NOMO-1 treated with DMSO at 0.1 percent for 48 hours (cell line): ENCODE measurements at regions not wholly inside any gene's neighbourhood (a gene's known extent, or its start where the extent isn't known, plus 50 kb on each side); places are given as distances from the start of the nearest gene placed in this dataset.

Source experiments
- DNase-seq: peaks from one replicate; lab custom pipeline; 2025; ENCODE audit not compliant: unreplicated experiment; lab: John Stamatoyannopoulos, UW

GRCh38 chr5:170451747-170452365, 52.0 kb upstream of the KCNIP1 start:
- DNase-seq: peak; percentile 88

GRCh38 chr5:170450061-170450669, 53.7 kb upstream of the KCNIP1 start:
- no peak for DNase-seq

DNA sequence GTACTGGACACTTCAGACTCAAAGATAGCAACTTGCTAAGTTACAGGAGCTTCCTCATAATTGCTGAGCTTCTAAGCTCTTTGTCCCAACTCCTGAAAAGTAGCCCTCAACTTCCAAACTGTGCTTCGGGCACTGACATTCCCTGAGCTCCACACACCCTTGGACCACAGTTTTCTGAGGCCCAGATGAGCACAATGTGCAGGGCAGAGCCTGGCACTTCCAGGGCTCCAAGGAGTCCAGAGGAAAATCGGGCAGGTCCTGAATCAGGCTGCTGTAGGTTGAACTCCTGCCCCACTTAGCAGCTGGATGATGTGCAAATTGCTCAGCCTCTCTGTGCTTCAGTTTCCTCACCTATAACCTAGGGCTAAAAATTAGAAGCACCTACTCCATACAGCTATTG, 54.6 kb upstream of the KCNIP1 start:
- no peak for DNase-seq

GRCh38 chr5:170448221-170448620, 55.6 kb upstream of the KCNIP1 start:
- DNase-seq: no peak

DNA sequence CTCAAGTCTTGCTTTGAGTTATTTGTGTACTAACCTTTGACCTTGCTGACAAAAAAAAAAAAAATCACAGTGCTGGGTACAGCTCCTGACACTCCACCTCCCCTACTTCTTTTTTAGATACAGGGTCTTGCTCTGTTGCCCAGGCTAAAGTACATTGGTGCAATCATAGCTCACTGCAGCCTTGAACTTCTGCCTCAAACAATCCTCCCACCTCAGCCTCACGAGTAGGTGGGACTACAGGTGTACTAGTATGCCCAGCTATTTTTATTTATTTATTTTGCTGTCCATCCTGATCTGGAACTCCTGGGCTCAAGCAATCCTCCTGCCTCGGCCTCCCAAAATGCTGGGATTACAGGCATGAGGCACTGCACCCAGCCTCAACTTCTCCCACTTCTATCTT, 57.2 kb upstream of the KCNMB1 start:
- DNase-seq: no peak

DNA sequence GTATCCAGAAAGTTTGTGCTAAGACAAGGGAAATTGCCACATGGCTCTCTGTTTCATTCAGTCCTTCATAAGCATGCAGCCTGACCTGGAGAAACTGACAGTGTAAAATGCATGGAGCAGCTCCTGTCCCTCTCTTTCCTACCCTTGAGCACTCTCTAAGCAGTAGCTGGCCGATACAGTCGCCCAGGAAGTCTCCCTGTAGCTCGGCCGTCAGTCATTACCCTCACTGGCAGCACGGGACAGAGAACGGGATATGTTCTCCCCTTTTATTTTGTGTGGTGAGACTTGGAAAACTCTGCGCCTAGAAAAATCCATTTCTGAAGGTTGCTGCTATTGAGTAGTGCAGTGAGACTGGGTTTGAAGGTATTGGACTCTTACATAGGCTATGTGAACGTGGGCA, 56.8 kb upstream of the KCNMB1 start:
- DNase-seq: no peak

DNA sequence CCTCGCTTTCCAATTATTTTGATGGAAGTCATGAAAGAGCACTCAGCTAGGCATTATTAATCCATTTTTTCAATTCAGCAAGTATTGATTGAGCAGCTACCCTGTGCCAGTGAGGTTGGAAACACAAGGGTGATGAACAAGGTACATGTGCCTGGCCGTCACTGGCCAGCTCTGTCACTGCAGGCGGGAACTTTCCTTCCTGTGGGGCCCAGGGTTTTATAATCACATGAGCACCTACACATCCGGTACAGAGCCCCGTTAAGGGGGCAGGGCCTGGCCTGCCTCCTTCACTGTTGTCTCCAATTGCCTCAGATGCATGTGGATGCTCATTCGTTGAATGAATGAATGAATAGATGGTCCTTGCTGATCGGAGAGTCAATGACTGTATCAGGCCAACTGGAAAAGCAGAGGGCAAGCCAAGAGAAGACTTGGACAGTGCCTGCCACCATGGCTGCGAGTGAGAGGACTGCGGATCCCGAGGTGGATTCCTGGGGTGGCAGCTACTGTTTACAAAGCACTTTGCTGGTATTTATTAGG, 55.9 kb upstream of the KCNMB1 start:
- DNase-seq: no peak

DNA sequence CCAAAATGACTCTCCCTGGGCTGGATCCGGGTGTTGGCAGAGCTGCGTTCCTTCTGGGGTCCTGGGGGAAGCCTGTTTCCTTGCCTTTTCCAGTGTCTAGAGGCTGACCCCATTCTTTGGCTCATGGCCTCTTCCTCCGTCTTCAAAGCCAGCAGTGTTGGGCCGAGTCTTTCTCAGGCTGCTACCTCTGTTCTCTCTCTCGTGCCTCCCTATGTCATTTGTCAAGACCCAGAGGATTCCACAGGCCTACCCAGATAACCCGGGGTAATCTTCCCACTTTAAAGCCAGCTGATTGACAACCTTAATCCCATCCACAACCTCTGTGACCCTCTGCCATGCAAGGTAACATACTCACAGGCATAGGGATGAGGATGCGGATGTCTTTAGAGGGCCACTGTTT, 55.0 kb upstream of the KCNMB1 start:
- DNase-seq: no peak

GRCh38 chr5:170443624-170444023, 54.5 kb upstream of the KCNMB1 start:
- DNase-seq: no peak

DNA sequence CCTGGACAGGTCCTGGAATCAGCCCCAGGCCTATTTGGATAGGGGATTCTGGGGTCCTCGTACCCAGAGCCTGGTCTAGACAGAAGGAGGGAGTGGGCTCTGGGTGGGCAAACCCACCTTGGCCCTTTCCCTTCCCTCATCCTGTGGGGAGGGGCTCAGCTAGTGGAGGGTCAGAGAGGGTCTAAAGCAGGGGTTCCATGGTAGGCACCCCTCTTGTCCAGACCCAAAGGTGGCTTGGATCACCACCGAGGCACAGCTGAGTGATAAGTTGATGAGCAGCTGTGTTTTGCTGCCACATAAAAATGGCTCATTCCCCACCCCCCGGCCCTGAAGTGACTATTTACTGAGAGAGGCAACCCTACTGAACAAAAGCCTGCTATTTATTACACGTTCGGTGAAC, 53.8 kb upstream of the KCNMB1 start:
- no peak for DNase-seq

DNA sequence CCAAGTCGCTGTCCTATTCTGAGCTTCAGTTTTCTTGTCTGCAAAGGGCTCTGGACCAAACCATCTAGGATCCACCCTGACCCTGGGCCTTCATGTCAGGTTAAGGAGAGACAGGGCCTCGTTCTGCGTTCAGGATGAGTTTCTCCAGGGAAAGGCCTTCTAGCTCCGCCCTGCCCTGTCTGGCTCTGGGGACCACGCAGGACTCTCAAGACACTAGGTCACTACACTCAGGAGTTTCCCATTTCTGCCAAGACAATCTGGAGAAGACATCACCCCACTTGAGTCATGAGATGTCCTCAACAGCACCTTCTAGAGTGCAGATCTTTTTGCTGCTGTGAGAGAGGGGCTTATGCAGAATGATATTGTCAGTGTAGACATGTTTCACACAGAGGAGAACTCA, 53.2 kb upstream of the KCNMB1 start:
- DNase-seq: no peak

- no peak for DNase-seq
Observed at GRCh38 chr5:170441393-170441784, 52.2 kb upstream of the KCNMB1 start.

DNA sequence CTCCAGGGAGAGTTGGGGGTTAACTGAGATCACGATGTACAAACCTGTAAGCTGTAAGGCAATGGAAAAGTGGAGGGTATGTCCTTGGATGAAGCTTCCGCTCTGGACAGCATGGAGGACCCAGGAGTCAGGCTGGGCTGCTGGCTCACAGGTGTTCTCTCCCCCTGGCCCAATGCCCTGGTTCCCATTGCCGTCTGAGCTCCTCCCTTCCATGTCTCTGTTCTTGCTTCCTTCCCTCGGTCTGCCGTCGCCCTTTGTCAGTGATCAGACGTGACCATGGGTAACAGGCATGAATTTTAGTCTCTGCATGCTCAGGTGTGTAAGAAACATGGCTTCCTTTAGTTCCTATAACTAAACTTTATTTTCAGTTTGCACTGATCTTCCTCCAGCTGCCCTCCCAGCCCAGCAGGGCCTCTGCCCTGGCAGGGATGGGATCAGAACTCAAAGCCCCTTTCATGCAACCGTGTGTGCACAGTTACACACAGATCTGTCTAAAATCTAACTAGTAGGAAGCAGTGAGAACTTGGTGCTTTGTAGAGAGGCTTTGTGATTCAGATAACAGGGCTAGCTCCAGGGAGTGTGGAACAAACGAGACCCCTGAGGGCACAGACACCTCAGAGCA, 51.7 kb upstream of the KCNMB1 start:
- no peak for DNase-seq

- no peak for DNase-seq
Observed at GRCh38 chr5:170439944-170440269, 50.7 kb upstream of the KCNMB1 start.

DNA sequence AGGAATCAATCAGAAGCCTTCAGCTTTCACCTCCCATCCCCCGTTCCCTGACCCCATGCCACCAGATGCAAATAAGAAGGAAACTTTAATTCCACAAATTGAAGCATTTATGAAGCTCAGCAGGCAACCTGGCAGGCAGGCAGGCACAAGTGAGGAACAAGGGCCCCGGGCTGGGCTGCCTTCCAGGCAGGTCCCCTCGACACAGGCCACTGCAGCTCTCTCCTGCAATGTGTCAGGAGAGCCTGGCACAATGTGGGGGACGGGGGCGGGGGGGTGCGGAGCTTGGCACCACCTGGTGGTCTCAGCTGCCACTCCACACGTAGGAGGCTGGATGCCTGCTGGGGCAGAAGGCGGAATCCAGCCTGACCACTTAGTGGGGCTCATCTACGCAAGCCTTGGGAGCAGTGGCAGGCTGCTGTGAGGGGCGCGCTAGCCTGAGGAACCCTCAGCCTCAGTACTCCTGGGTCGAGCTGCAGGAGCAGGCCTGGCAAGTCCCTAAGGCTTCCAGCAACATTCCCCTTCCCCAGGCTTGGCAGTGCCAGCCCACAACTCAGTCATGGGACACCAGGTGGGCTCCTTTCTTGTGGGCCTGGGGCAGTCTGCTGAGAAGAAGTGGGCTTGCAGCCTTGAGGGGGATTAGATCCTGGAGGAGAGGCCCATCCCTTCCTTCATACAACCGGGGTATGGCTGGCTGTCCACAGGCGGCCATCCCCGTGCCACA, 50.2 kb upstream of the KCNMB1 start:
- no peak for DNase-seq
